ENCODE measurements at regions not wholly inside any gene's neighbourhood (a gene's known extent, or its start where the extent isn't known, plus 50 kb on each side); places are given as distances from the start of the nearest gene placed in this dataset.

DNA sequence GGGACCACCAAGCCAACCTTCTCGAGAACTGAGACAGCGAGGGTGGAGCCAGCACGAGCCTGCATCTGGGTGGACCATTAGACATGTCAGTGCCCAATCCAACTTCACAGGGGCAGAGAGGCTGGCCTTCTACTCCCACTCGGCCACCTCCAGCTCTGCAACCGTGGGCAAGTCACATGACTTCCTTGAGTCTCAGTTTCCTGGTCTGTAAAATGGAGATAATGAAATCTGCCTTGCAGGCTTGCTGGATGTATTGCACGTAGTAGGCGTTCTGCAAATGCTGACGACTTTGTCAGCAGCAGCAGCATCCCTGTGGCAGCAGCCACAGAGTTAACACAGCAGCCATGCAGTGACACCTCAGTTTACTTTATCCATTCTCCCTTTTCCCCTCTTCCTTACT lies 208.9 kb downstream of the GLI2 start:
- Histone ChIP-seq H3K27ac (ENCODE audit: insufficient read depth, low read depth, low read length) (no peak overlapping the region), H3K9ac (replicated peaks; ENCODE audit: extremely low read depth, insufficient read depth, low read length) (no peak overlapping the region), H3K4me2 (ENCODE audit: insufficient read depth, low read length) (no peak overlapping the region), H3K79me2 (ENCODE audit: control insufficient read depth, insufficient read depth, low read length) (no peaks in the 10 kb centered on the region), H3K9me3 (replicated peaks; ENCODE audit: control insufficient read depth, insufficient read depth, low read length) (no peaks in the 10 kb centered on the region), H2AFZ (ENCODE audit: low read depth, low read length) (no peak overlapping the region), H4K20me1 (replicated peaks; ENCODE audit: control insufficient read depth, extremely low read depth, insufficient read depth, low read length) (no peaks in the 10 kb centered on the region), H3K9me1 (replicated peaks; ENCODE audit: control insufficient read depth, extremely low read depth, insufficient read depth, low read length) (no peaks in the 10 kb centered on the region), H3K4me3 (replicated peaks in 1 of 3; ENCODE audit: insufficient read depth in 1 of 3, low read depth in 1 of 3, low read length in 3 of 3) (no peak overlapping the region), H3K4me1 (ENCODE audit: control insufficient read depth, extremely low read depth, insufficient read depth, low read length) (no peaks in the 10 kb centered on the region), H3K36me3 (ENCODE audit: control insufficient read depth in 2 of 2, extremely low read depth in 1 of 2, insufficient read depth in 2 of 2, low read length in 2 of 2) (no peaks in the 10 kb centered on the region), H3K27me3 (ENCODE audit: control insufficient read depth in 2 of 2, insufficient read depth in 2 of 2, low read length in 2 of 2) (peaks cover under 1 to 3% of the 10 kb centered on the region in 2 experiments)
- no peak for FAIRE-seq
- intact Hi-C loops (cut with micrococcal nuclease) = no loop called here
- dilution Hi-C loops (cut with MboI; ENCODE audit: extremely low pct_ligation_motif_present, low sequenced_read_pairs) = no loop called here
- no TSS peak for BruUV-seq (replicated peaks)
- ChIA-PET POLR2A (no interaction called here), CTCF (interaction anchor here (1.5 kb wide), 1 partner anchor 34 kb away, joined by 4 read pairs; no protein-coding TSS in a partner anchor)
- TF ChIP-seq, protein P1, sequence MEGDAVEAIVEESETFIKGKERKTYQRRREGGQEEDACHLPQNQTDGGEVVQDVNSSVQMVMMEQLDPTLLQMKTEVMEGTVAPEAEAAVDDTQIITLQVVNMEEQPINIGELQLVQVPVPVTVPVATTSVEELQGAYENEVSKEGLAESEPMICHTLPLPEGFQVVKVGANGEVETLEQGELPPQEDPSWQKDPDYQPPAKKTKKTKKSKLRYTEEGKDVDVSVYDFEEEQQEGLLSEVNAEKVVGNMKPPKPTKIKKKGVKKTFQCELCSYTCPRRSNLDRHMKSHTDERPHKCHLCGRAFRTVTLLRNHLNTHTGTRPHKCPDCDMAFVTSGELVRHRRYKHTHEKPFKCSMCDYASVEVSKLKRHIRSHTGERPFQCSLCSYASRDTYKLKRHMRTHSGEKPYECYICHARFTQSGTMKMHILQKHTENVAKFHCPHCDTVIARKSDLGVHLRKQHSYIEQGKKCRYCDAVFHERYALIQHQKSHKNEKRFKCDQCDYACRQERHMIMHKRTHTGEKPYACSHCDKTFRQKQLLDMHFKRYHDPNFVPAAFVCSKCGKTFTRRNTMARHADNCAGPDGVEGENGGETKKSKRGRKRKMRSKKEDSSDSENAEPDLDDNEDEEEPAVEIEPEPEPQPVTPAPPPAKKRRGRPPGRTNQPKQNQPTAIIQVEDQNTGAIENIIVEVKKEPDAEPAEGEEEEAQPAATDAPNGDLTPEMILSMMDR (IDR thresholded peaks at IDR 0.05; ENCODE audit: extremely low read depth in 1 of 2, insufficient read depth in 1 of 2, low read depth in 1 of 2, low read length in 2 of 2) = no peak
- TF ChIP-seq POLR2A (IDR thresholded peaks at IDR 0.05; ENCODE audit: low read depth, low read length) (no peak), JUN (IDR thresholded peaks at IDR 0.05; ENCODE audit: borderline replicate concordance, insufficient read depth, insufficient read length, low read depth) (no peak)
- TF ChIP-seq, protein P2, sequence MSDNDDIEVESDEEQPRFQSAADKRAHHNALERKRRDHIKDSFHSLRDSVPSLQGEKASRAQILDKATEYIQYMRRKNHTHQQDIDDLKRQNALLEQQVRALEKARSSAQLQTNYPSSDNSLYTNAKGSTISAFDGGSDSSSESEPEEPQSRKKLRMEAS (IDR thresholded peaks at IDR 0.05; ENCODE audit: insufficient read depth, insufficient read length) = no peak
- DNase-seq (ENCODE audit: low read depth, low spot score) = no peak

DNA sequence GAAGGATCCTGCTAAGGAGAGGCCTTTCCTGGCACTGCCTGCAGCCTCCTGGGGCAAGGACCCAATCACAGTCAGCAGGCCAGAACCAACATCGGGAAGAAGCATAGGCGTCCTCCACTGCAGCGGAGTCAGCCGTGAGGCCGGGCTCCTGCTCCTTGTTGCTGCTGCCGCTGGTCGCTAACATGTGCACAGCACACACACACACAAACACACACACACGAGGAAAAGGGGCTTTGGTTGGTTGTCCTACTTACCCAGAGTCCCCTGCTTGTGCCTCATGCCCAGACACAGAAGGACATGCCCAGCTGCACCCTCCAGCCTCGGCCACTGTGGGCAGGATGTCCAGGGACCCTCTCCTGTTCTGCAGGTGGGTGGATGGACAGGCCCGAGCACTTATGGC lies 209.4 kb downstream of the GLI2 start:
- H4K20me1 ChIP-seq (replicated peaks; ENCODE audit: control insufficient read depth, extremely low read depth, insufficient read depth, low read length) = no peaks in the 10 kb centered on the region
- H3K9ac ChIP-seq (replicated peaks; ENCODE audit: extremely low read depth, insufficient read depth, low read length) = no peak overlapping the region
- intact Hi-C loops (cut with micrococcal nuclease) (loop anchor here (5.0 kb wide), 2 partner anchors 78 to 163 kb away; no protein-coding TSS in a partner anchor), dilution Hi-C loops (cut with MboI; ENCODE audit: extremely low pct_ligation_motif_present, low sequenced_read_pairs) (no loop called here)
- no peak overlapping the region for H2AFZ ChIP-seq (ENCODE audit: low read depth, low read length)
- no peaks in the 10 kb centered on the region for H3K36me3 ChIP-seq (ENCODE audit: control insufficient read depth in 2 of 2, extremely low read depth in 1 of 2, insufficient read depth in 2 of 2, low read length in 2 of 2)
- no peak for TF ChIP-seq GATA2 (IDR thresholded peaks at IDR 0.05; ENCODE audit: insufficient read depth, insufficient read length, low read depth, low read length)
- no peak for TF ChIP-seq MYC (IDR thresholded peaks at IDR 0.05; ENCODE audit: low read depth, low read length)
- TF ChIP-seq FOS (IDR thresholded peaks at IDR 0.05; ENCODE audit: borderline replicate concordance, insufficient read depth, low read length) = no peak
- TF ChIP-seq, protein P2 (IDR thresholded peaks at IDR 0.05; ENCODE audit: insufficient read depth, insufficient read length) = no peak
- no peak for TF ChIP-seq JUN (IDR thresholded peaks at IDR 0.05; ENCODE audit: borderline replicate concordance, insufficient read depth, insufficient read length, low read depth)
- TF ChIP-seq POLR2AphosphoS5 (IDR thresholded peaks at IDR 0.05; ENCODE audit: insufficient read depth, low read depth, low read length) = no peak
- no peak for TF ChIP-seq EZH2 (IDR thresholded peaks at IDR 0.05; ENCODE audit: borderline replicate concordance, low read depth, low read length, severe bottlenecking)
- no peak for TF ChIP-seq POLR2A (IDR thresholded peaks at IDR 0.05; ENCODE audit: low read depth, low read length)
- TF ChIP-seq, protein P1 (IDR thresholded peaks at IDR 0.05; ENCODE audit: extremely low read depth in 1 of 2, insufficient read depth in 1 of 2, low read depth in 1 of 2, low read length in 2 of 2) = no peak
- ChIA-PET CTCF (interaction anchor here (1.8 kb wide), 1 partner anchor 249 kb away, joined by 6 read pairs; no protein-coding TSS in a partner anchor), POLR2A (no interaction called here)
- no peaks in the 10 kb centered on the region for H3K4me1 ChIP-seq (ENCODE audit: control insufficient read depth, extremely low read depth, insufficient read depth, low read length)
- no peak overlapping the region for H3K4me3 ChIP-seq (replicated peaks in 1 of 3; ENCODE audit: insufficient read depth in 1 of 3, low read depth in 1 of 3, low read length in 3 of 3)
- H3K9me1 ChIP-seq (replicated peaks; ENCODE audit: control insufficient read depth, extremely low read depth, insufficient read depth, low read length) = no peaks in the 10 kb centered on the region
- H3K27me3 ChIP-seq (ENCODE audit: control insufficient read depth in 2 of 2, insufficient read depth in 2 of 2, low read length in 2 of 2) = peaks cover 2 to 3% of the 10 kb centered on the region in 2 experiments
- no peaks in the 10 kb centered on the region for H3K9me3 ChIP-seq (replicated peaks; ENCODE audit: control insufficient read depth, insufficient read depth, low read length)
- DNase-seq (ENCODE audit: low read depth, low spot score) = no peak
- no peak overlapping the region for H3K27ac ChIP-seq (ENCODE audit: insufficient read depth, low read depth, low read length)
- H3K4me2 ChIP-seq (ENCODE audit: insufficient read depth, low read length) = no peak overlapping the region
- no peak for FAIRE-seq
- H3K79me2 ChIP-seq (ENCODE audit: control insufficient read depth, insufficient read depth, low read length) = no peaks in the 10 kb centered on the region
- BruUV-seq (replicated peaks) = no TSS peak
